Breast epithelium (tissue), 4 donors: ENCODE measurements at regions not wholly inside any gene's neighbourhood (a gene's known extent, or its start where the extent isn't known, plus 50 kb on each side); places are given as distances from the start of the nearest gene placed in this dataset.
"Not testable (repeated sequence)": the region's sequence is repeated elsewhere in the genome, so short reads cannot be mapped to it uniquely, and the experiment has no call there.

ENCODE experiments used
- DNase-seq, 2 donors: peaks; one replicate each; pipeline ENCODE4 v3.0.0-alpha.2; 2019; ENCODE audit warnings: low spot score in 2 of 2
- H3K27ac ChIP-seq, 2 donors: fragments of 200-600 bp; sonication (generic) in 1 of 2; one replicate each; pipeline ENCODE4 v1.5.1; 2016 to 2019; ENCODE audit warnings: mild to moderate bottlenecking in 1 of 2
- H3K27me3 ChIP-seq, 2 donors: fragments of 200-600 bp; sonication (generic) in 1 of 2; one replicate each; pipeline versions ENCODE4 v1.5.1 to v1.6.0; 2017 to 2019; ENCODE audit warnings: control low read depth in 1 of 2, mild to moderate bottlenecking in 1 of 2
- H3K36me3 ChIP-seq: fragments of 200-600 bp; one replicate; pipeline ENCODE4 v1.5.1; 2019
- H3K4me1 ChIP-seq, 2 donors: fragments of 200-600 bp; sonication (generic); one replicate each; pipeline ENCODE4 v1.5.1; 2016 to 2019; ENCODE audit warnings: control low read depth in 1 of 2
- H3K4me3 ChIP-seq, 3 donors: fragments of 200-600 bp; sonication (generic); 1 replicate in 2 of 3; 2 replicates in 1 of 3; pipeline ENCODE4 v1.5.1; 2016 to 2019; ENCODE audit warnings: mild to moderate bottlenecking in 3 of 3, moderate library complexity in 2 of 3
- H3K9me3 ChIP-seq, 2 donors: fragments of 200-600 bp; sonication (generic) in 1 of 2; one replicate each; pipeline ENCODE4 v1.5.1; 2016 to 2019; ENCODE audit warnings: control low read depth in 1 of 2
- CTCF ChIP-seq, 3 donors: fragments of 450-650 bp; IDR thresholded peaks; one replicate each; pipeline ENCODE4 v1.5.1; 2016 to 2017; ENCODE audit warnings: antibody characterized with exemption in 3 of 3, mild to moderate bottlenecking in 3 of 3, moderate library complexity in 3 of 3
- POLR2A ChIP-seq: fragments of 450-650 bp; IDR thresholded peaks from one replicate; pipeline ENCODE4 v1.6.1; 2016; ENCODE audit warnings: antibody characterized with exemption, mild to moderate bottlenecking, moderate library complexity
- POLR2AphosphoS5 ChIP-seq, 3 donors: sonication (generic); formaldehyde crosslinking; IDR thresholded peaks; one replicate each; pipeline ENCODE4 v1.6.1; 2017; ENCODE audit warnings: antibody characterized with exemption in 3 of 3
- intact Hi-C: fragments of 100-400 bp; cut with DNase I; formaldehyde crosslinking; loops from one replicate; pipeline ENCODE4 v1.15.1; 2023; ENCODE audit warnings: low total_unique reads

- Histone ChIP-seq H3K4me3 (no peak overlapping the region), H3K4me1 (no peaks in the 10 kb centered on the region), H3K27ac (no peak overlapping the region), H3K36me3 (no peaks in the 10 kb centered on the region), H3K9me3 (no peaks in the 10 kb centered on the region), H3K27me3 (no peaks in the 10 kb centered on the region)
- TF ChIP-seq POLR2A = no peak
- TF ChIP-seq CTCF (IDR thresholded peaks at IDR 0.05) = no peak
- TF ChIP-seq POLR2AphosphoS5 (IDR thresholded peaks at IDR 0.05) = no peak
- DNase-seq = no peak
- intact Hi-C loops = no loop called here
These were observed 62.2 kb upstream of the P2RY1 start for GRCh38 chr3:152772674-152773225.

- Histone ChIP-seq H3K27me3 (no peaks in the 10 kb centered on the region), H3K27ac (no peak overlapping the region), H3K4me3 (no peak overlapping the region), H3K36me3 (no peaks in the 10 kb centered on the region), H3K4me1 (no peaks in the 10 kb centered on the region), H3K9me3 (no peaks in the 10 kb centered on the region)
- TF ChIP-seq POLR2AphosphoS5 (IDR thresholded peaks at IDR 0.05) (no peak), CTCF (IDR thresholded peaks at IDR 0.05) (no peak), POLR2A (no peak)
- intact Hi-C loops = no loop called here
- no peak for DNase-seq
These were observed 61.3 kb upstream of the P2RY1 start for GRCh38 chr3:152773633-152774032.

GRCh38 chr3:152774230-152774629 is 60.7 kb upstream of the P2RY1 start:
- DNase-seq, H3K36me3 ChIP-seq, H3K27me3 ChIP-seq, H3K27ac ChIP-seq, intact Hi-C loops, H3K4me1 ChIP-seq, H3K4me3 ChIP-seq, H3K9me3 ChIP-seq: not testable (repeated sequence)

GRCh38 chr3:152778022-152778421 is 56.9 kb upstream of the P2RY1 start:
- H3K9me3 ChIP-seq = no peaks in the 10 kb centered on the region
- no peak for DNase-seq
- H3K27me3 ChIP-seq = no peaks in the 10 kb centered on the region
- no peak overlapping the region for H3K4me3 ChIP-seq
- no peak overlapping the region for H3K27ac ChIP-seq
- H3K4me1 ChIP-seq = no peaks in the 10 kb centered on the region
- no peak for TF ChIP-seq POLR2A
- TF ChIP-seq CTCF (IDR thresholded peaks at IDR 0.05) = no peak
- TF ChIP-seq POLR2AphosphoS5 (IDR thresholded peaks at IDR 0.05) = no peak
- intact Hi-C loops = no loop called here
- H3K36me3 ChIP-seq = no peaks in the 10 kb centered on the region

GRCh38 chr3:152779653-152780052 is 55.3 kb upstream of the P2RY1 start:
- Histone ChIP-seq H3K27ac (no peak overlapping the region), H3K9me3 (no peaks in the 10 kb centered on the region), H3K4me1 (no peaks in the 10 kb centered on the region), H3K4me3 (no peak overlapping the region), H3K27me3 (no peaks in the 10 kb centered on the region), H3K36me3 (no peaks in the 10 kb centered on the region)
- no peak for TF ChIP-seq CTCF (IDR thresholded peaks at IDR 0.05)
- no peak for TF ChIP-seq POLR2AphosphoS5 (IDR thresholded peaks at IDR 0.05)
- no peak for TF ChIP-seq POLR2A
- intact Hi-C loops = no loop called here
- no peak for DNase-seq

- no peak for TF ChIP-seq CTCF (IDR thresholded peaks at IDR 0.05)
- TF ChIP-seq POLR2AphosphoS5 (IDR thresholded peaks at IDR 0.05) = no peak
- no peak for TF ChIP-seq POLR2A
- intact Hi-C loops = no loop called here
- no peaks in the 10 kb centered on the region for H3K9me3 ChIP-seq
- H3K27ac ChIP-seq = no peak overlapping the region
- no peaks in the 10 kb centered on the region for H3K27me3 ChIP-seq
- no peak overlapping the region for H3K4me3 ChIP-seq
- no peaks in the 10 kb centered on the region for H3K36me3 ChIP-seq
- DNase-seq = no peak
- H3K4me1 ChIP-seq = no peaks in the 10 kb centered on the region
These were observed 54.4 kb upstream of the P2RY1 start for GRCh38 chr3:152780553-152780952.
